GM18858 (cell line): ENCODE measurements at regions not wholly inside any gene's neighbourhood (a gene's known extent, or its start where the extent isn't known, plus 50 kb on each side); places are given as distances from the start of the nearest gene placed in this dataset.
A peak's percentile ranks its signal among the peaks of the same experiment; 100 is the strongest.
"Not testable (repeated sequence)": the region's sequence is repeated elsewhere in the genome, so short reads cannot be mapped to it uniquely, and the experiment has no call there.

ENCODE experiments used
- ATAC-seq: cut with Tn5 transposase; IDR thresholded peaks from one replicate; pipeline ENCODE4 v1.9.1; 2021; ENCODE audit not compliant: unreplicated experiment

- ATAC-seq: no peak
These were observed 113.4 kb downstream of the LHX2 start for GRCh38 chr9:124124729-124125650.

- no peak for ATAC-seq
These were observed 114.0 kb downstream of the LHX2 start for GRCh38 chr9:124125651-124125977.

- ATAC-seq: no peak
These were observed 115.4 kb downstream of the LHX2 start for GRCh38 chr9:124126648-124127646.

- no peak for ATAC-seq
These were observed 117.1 kb downstream of the LHX2 start for GRCh38 chr9:124128568-124129166.

- ATAC-seq: no peak
These were observed 118.9 kb downstream of the LHX2 start for GRCh38 chr9:124130277-124131075.

- not testable (repeated sequence) for ATAC-seq
These were observed 120.0 kb downstream of the LHX2 start for GRCh38 chr9:124131518-124131917.

- ATAC-seq: no peak
These were observed 121.1 kb downstream of the LHX2 start for GRCh38 chr9:124132671-124133147.

- ATAC-seq: no peak
These were observed 122.2 kb downstream of the LHX2 start for GRCh38 chr9:124133727-124134126.

GRCh38 chr9:124134526-124134925 lies 123.0 kb downstream of the LHX2 start:
- no peak for ATAC-seq

- ATAC-seq: no peak
These were observed 121.9 kb upstream of the NEK6 start for GRCh38 chr9:124135813-124136365.

- peak; percentile 64 for ATAC-seq
These were observed 120.5 kb upstream of the NEK6 start for GRCh38 chr9:124137009-124137943.

GRCh38 chr9:124137944-124138335 lies 119.8 kb upstream of the NEK6 start:
- no peak for ATAC-seq

- no peak for ATAC-seq
These were observed 118.7 kb upstream of the NEK6 start for GRCh38 chr9:124139001-124139400.

GRCh38 chr9:124140941-124141568 lies 116.7 kb upstream of the NEK6 start:
- no peak for ATAC-seq

- not testable (repeated sequence) for ATAC-seq
These were observed 113.1 kb upstream of the NEK6 start for GRCh38 chr9:124144561-124145123.

- no peak for ATAC-seq
These were observed 111.7 kb upstream of the NEK6 start for GRCh38 chr9:124146031-124146561.

- ATAC-seq: no peak
These were observed 107.8 kb upstream of the NEK6 start for GRCh38 chr9:124149992-124150391.

GRCh38 chr9:124163760-124164255 lies 93.9 kb upstream of the NEK6 start:
- ATAC-seq: no peak
